GM12891 (cell line): ENCODE measurements at regions not wholly inside any gene's neighbourhood (a gene's known extent, or its start where the extent isn't known, plus 50 kb on each side); places are given as distances from the start of the nearest gene placed in this dataset.

Experiments used
- POLR2A ChIP-seq: IDR thresholded peaks from 2 replicates; pipeline ENCODE4 v1.6.1; 2011; ENCODE audit warnings: low read depth, low read length, control low read depth
- POLR2AphosphoS5 ChIP-seq: IDR thresholded peaks from 2 replicates; pipeline ENCODE4 v1.6.1; 2011; ENCODE audit warnings: low read depth, low read length, control low read depth
- SPI1 ChIP-seq: IDR thresholded peaks from 2 replicates; pipeline ENCODE4 v1.6.1; 2011; ENCODE audit warnings: low read depth, low read length, control low read depth
- TAF1 ChIP-seq: IDR thresholded peaks from 2 replicates; pipeline ENCODE4 v1.6.1; 2011; ENCODE audit warnings: low read depth, low read length, control low read depth

DNA sequence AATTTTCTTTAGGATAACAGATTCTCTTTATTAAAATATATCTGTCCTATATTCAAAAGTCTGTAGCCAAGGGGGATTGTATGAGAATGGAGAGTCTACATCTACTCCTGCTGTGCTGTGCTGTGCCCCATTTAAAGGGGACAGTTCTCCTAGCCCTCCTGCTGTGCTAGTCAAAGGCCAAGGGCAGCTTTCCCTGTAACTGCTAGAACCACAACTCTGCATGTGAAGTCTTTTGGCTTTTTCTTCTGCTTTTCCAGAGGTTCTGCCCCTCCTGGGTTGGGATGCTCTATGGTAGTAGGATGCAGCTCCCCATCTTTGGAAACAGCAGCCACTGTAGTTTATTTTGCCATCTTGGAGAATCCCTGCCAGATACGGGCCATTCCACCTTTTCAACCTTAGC, 197.5 kb upstream of the JUN start:
- TF ChIP-seq POLR2AphosphoS5: no peak
- TF ChIP-seq POLR2A: no peak
- TF ChIP-seq TAF1: no peak
- TF ChIP-seq SPI1: no peak
